Lower leg skin (tissue), 3 donors: ENCODE measurements at regions not wholly inside any gene's neighbourhood (a gene's known extent, or its start where the extent isn't known, plus 50 kb on each side); places are given as distances from the start of the nearest gene placed in this dataset.

ENCODE experiments used
- POLR2A ChIP-seq, 2 donors: fragments of 450-650 bp; IDR thresholded peaks; one replicate each; pipeline ENCODE4 v1.6.1; 2016 to 2017; ENCODE audit warnings: antibody characterized with exemption in 2 of 2, mild to moderate bottlenecking in 1 of 2, moderate library complexity in 1 of 2
- TF ChIP-seq, protein P1 (sequence below), 3 donors: fragments of 450-650 bp; IDR thresholded peaks; one replicate each; pipeline ENCODE4 v1.5.1; 2016; ENCODE audit warnings: antibody characterized with exemption in 3 of 3, mild to moderate bottlenecking in 3 of 3, moderate library complexity in 2 of 3

DNA sequence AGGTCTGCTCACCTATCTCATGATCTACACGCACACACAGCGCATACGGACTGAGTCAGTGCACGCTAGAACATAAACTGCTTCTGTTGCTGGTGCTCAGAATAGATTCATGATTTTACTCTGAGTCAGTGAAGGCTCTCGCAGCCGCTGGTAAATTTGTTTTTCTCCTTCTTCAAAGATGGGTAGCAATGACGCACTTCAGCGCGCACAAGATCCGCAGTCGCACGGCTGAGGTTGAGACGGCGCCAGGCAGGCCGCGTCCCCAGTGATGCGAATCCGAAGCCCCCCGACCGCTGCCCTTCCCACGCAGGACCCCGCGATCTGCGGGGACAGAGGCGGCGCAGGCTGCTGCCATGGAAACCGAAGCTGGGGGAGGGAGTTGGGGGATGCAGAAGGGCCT, 103.7 kb upstream of the USP29 start:
- TF ChIP-seq, protein P1, sequence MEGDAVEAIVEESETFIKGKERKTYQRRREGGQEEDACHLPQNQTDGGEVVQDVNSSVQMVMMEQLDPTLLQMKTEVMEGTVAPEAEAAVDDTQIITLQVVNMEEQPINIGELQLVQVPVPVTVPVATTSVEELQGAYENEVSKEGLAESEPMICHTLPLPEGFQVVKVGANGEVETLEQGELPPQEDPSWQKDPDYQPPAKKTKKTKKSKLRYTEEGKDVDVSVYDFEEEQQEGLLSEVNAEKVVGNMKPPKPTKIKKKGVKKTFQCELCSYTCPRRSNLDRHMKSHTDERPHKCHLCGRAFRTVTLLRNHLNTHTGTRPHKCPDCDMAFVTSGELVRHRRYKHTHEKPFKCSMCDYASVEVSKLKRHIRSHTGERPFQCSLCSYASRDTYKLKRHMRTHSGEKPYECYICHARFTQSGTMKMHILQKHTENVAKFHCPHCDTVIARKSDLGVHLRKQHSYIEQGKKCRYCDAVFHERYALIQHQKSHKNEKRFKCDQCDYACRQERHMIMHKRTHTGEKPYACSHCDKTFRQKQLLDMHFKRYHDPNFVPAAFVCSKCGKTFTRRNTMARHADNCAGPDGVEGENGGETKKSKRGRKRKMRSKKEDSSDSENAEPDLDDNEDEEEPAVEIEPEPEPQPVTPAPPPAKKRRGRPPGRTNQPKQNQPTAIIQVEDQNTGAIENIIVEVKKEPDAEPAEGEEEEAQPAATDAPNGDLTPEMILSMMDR (IDR thresholded peaks at IDR 0.05): no peak
- no peak for TF ChIP-seq POLR2A (IDR thresholded peaks at IDR 0.05)
